ENCODE measurements at regions not wholly inside any gene's neighbourhood (a gene's known extent, or its start where the extent isn't known, plus 50 kb on each side); places are given as distances from the start of the nearest gene placed in this dataset.

DNA sequence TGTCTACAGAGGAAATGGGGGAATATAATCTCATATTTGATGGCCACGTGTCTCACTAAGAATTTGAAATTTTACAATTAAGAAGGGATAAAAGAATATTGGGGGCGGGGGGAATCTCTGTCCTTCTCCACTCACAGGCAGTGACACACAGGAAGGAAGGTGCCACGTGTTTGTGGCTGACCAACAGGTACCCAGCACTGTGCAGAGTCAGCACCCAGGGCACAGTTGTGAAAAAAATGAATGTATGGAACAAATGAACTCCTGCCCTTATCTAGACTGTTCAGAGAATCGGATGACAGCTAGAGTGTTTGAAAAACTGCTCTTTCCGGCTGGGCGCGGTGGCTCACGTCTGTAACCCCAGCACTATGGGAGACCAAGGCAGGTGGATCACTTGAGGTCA is 317.0 kb upstream of the MYT1L start:
- H3K79me2 ChIP-seq (ENCODE audit: insufficient read depth, low read depth, low read length), result no peaks in the 10 kb centered on the region
- BruUV-seq (replicated peaks), result no TSS peak
- H3K9me2 ChIP-seq (ENCODE audit: insufficient read depth, low read length), result no peaks in the 10 kb centered on the region
- H3K4me2 ChIP-seq (ENCODE audit: low read length), result no peak overlapping the region
- H3K4me1 ChIP-seq (ENCODE audit: insufficient read depth, low read length, poor library complexity, severe bottlenecking), result no peaks in the 10 kb centered on the region
- TF ChIP-seq EZH2phosphoT487 (IDR thresholded peaks at IDR 0.05; ENCODE audit: borderline replicate concordance, low read depth, low read length), result no peak
- no peak for TF ChIP-seq CTCF (conservative IDR thresholded peaks at IDR 0.05; ENCODE audit: low read length)
- CTCF ChIA-PET (ENCODE audit: unreplicated experiment), result no interaction called here
- no peak for DNase-seq (ENCODE audit: low spot score)
- no peaks in the 10 kb centered on the region for H4K20me1 ChIP-seq (ENCODE audit: insufficient read depth, low read length)
- H2AFZ ChIP-seq (ENCODE audit: low read length), result no peak overlapping the region
- no peak overlapping the region for H3K4me3 ChIP-seq (ENCODE audit: low read depth, low read length, poor library complexity, severe bottlenecking)
- POLR2A ChIA-PET, result interaction anchor here (0.6 kb wide), 1 partner anchor 1314 kb away, joined by 5 read pairs; no protein-coding TSS in a partner anchor
- H3K36me3 ChIP-seq (ENCODE audit: insufficient read depth, low read length), result no peaks in the 10 kb centered on the region
- intact Hi-C loops (cut with micrococcal nuclease; ENCODE audit: unreplicated experiment), result no loop called here
- no peaks in the 10 kb centered on the region for H3K9me3 ChIP-seq (ENCODE audit: low read length)
- no peak overlapping the region for H3K27ac ChIP-seq (ENCODE audit: low read depth, low read length, poor library complexity, severe bottlenecking)

GRCh38 chr2:2647141-2647541 is 316.1 kb upstream of the MYT1L start:
- intact Hi-C loops (cut with micrococcal nuclease; ENCODE audit: unreplicated experiment), result no loop called here
- DNase-seq (ENCODE audit: low spot score), result no peak
- CTCF ChIA-PET (ENCODE audit: unreplicated experiment), result no interaction called here
- H3K4me2 ChIP-seq (ENCODE audit: low read length), result no peak overlapping the region
- H3K4me1 ChIP-seq (ENCODE audit: insufficient read depth, low read length, poor library complexity, severe bottlenecking), result no peaks in the 10 kb centered on the region
- TF ChIP-seq EZH2phosphoT487 (IDR thresholded peaks at IDR 0.05; ENCODE audit: borderline replicate concordance, low read depth, low read length) (no peak), CTCF (conservative IDR thresholded peaks at IDR 0.05; ENCODE audit: low read length) (no peak)
- no peaks in the 10 kb centered on the region for H3K79me2 ChIP-seq (ENCODE audit: insufficient read depth, low read depth, low read length)
- H3K9me2 ChIP-seq (ENCODE audit: insufficient read depth, low read length), result no peaks in the 10 kb centered on the region
- no peaks in the 10 kb centered on the region for H4K20me1 ChIP-seq (ENCODE audit: insufficient read depth, low read length)
- no peaks in the 10 kb centered on the region for H3K9me3 ChIP-seq (ENCODE audit: low read length)
- POLR2A ChIA-PET, result no interaction called here
- no peaks in the 10 kb centered on the region for H3K36me3 ChIP-seq (ENCODE audit: insufficient read depth, low read length)
- no peak overlapping the region for H2AFZ ChIP-seq (ENCODE audit: low read length)
- H3K4me3 ChIP-seq (ENCODE audit: low read depth, low read length, poor library complexity, severe bottlenecking), result no peak overlapping the region
- H3K27ac ChIP-seq (ENCODE audit: low read depth, low read length, poor library complexity, severe bottlenecking), result no peak overlapping the region
- no TSS peak for BruUV-seq (replicated peaks)

- ChIA-PET CTCF (ENCODE audit: unreplicated experiment) (no interaction called here), POLR2A (no interaction called here)
- Histone ChIP-seq H2AFZ (ENCODE audit: low read length) (no peak overlapping the region), H3K4me3 (ENCODE audit: low read depth, low read length, poor library complexity, severe bottlenecking) (no peak overlapping the region), H3K4me1 (ENCODE audit: insufficient read depth, low read length, poor library complexity, severe bottlenecking) (no peaks in the 10 kb centered on the region), H3K4me2 (ENCODE audit: low read length) (no peak overlapping the region), H3K36me3 (ENCODE audit: insufficient read depth, low read length) (no peaks in the 10 kb centered on the region), H3K79me2 (ENCODE audit: insufficient read depth, low read depth, low read length) (no peaks in the 10 kb centered on the region), H3K9me3 (ENCODE audit: low read length) (no peaks in the 10 kb centered on the region), H3K9me2 (ENCODE audit: insufficient read depth, low read length) (no peaks in the 10 kb centered on the region), H4K20me1 (ENCODE audit: insufficient read depth, low read length) (no peaks in the 10 kb centered on the region), H3K27ac (ENCODE audit: low read depth, low read length, poor library complexity, severe bottlenecking) (no peak overlapping the region)
- DNase-seq (ENCODE audit: low spot score), result no peak
- no TSS peak for BruUV-seq (replicated peaks)
- no peak for TF ChIP-seq CTCF (conservative IDR thresholded peaks at IDR 0.05; ENCODE audit: low read length)
- no peak for TF ChIP-seq EZH2phosphoT487 (IDR thresholded peaks at IDR 0.05; ENCODE audit: borderline replicate concordance, low read depth, low read length)
- intact Hi-C loops (cut with micrococcal nuclease; ENCODE audit: unreplicated experiment), result no loop called here
Measured at GRCh38 chr2:2646433-2647051, 315.5 kb upstream of the MYT1L start.
